Mesenchymal stem cell (in vitro differentiated cells and primary cell): ENCODE measurements at regions not wholly inside any gene's neighbourhood (a gene's known extent, or its start where the extent isn't known, plus 50 kb on each side); places are given as distances from the start of the nearest gene placed in this dataset.

Experiments
- DNase-seq: peaks from one replicate; pipeline ENCODE4 v3.0.0-alpha.2; 2013
- H2AFZ ChIP-seq: one replicate; pipeline ENCODE4 v1.6.1; 2013; ENCODE audit warnings: low read depth, mild to moderate bottlenecking, control low read depth, inconsistent platforms, low read length, moderate library complexity
- H2AK5ac ChIP-seq: 2 replicates; pipeline ENCODE4 v1.6.1; 2013; ENCODE audit warnings: low read length, moderate library complexity, mild to moderate bottlenecking, inconsistent platforms; ENCODE audit not compliant: severe bottlenecking
- H2BK120ac ChIP-seq: one replicate; pipeline ENCODE4 v1.6.1; 2013; ENCODE audit warnings: low read depth, mild to moderate bottlenecking, inconsistent platforms, low read length, moderate library complexity
- H2BK12ac ChIP-seq, 2 experiments: one replicate each; pipeline ENCODE4 v1.6.1; 2013; ENCODE audit warnings: inconsistent platforms in 2 of 2, low read length in 2 of 2, mild to moderate bottlenecking in 2 of 2, moderate library complexity in 2 of 2, control low read depth in 1 of 2
- H2BK15ac ChIP-seq: one replicate; pipeline ENCODE4 v1.6.1; 2013; ENCODE audit warnings: mild to moderate bottlenecking, low read depth, inconsistent platforms; ENCODE audit not compliant: poor library complexity, severe bottlenecking
- H2BK5ac ChIP-seq: 2 replicates; pipeline ENCODE4 v1.6.1; 2013; ENCODE audit warnings: low read depth, mild to moderate bottlenecking, low read length, control low read depth, inconsistent platforms; ENCODE audit not compliant: poor library complexity, severe bottlenecking
- H3K14ac ChIP-seq, 2 experiments: one replicate each; pipeline ENCODE4 v1.6.1; 2013; ENCODE audit warnings: inconsistent platforms in 2 of 2, low read length in 2 of 2, control low read depth in 1 of 2, mild to moderate bottlenecking in 1 of 2, moderate library complexity in 1 of 2
- H3K18ac ChIP-seq, 2 experiments: one replicate each; pipeline ENCODE4 v1.6.1; 2013; ENCODE audit warnings: inconsistent platforms in 2 of 2, low read length in 2 of 2, control low read depth in 1 of 2, low read depth in 1 of 2, mild to moderate bottlenecking in 1 of 2
- H3K23ac ChIP-seq, 2 experiments: one replicate each; pipeline ENCODE4 v1.6.1; 2013; ENCODE audit warnings: inconsistent platforms in 2 of 2, low read length in 2 of 2, mild to moderate bottlenecking in 2 of 2, moderate library complexity in 2 of 2, control low read depth in 1 of 2
- H3K27ac ChIP-seq: 2 replicates; pipeline ENCODE4 v1.5.1; 2013; ENCODE audit warnings: mild to moderate bottlenecking, moderate library complexity, low read length, control low read depth, inconsistent platforms; ENCODE audit not compliant: poor library complexity, severe bottlenecking
- H3K27me3 ChIP-seq, 2 experiments: 2 replicates each; pipeline versions ENCODE4 v1.6.1 to v1.7.0; 2013; ENCODE audit warnings: low read length in 2 of 2, mild to moderate bottlenecking in 2 of 2, moderate library complexity in 2 of 2, control low read depth in 1 of 2, inconsistent platforms in 1 of 2; ENCODE audit not compliant: control insufficient read depth in 1 of 2, insufficient read depth in 1 of 2
- H3K36me3 ChIP-seq, 2 experiments: 2 replicates each; pipeline versions ENCODE4 v1.6.1 to v1.7.0; 2013; ENCODE audit warnings: low read length in 2 of 2, control low read depth in 1 of 2, inconsistent platforms in 1 of 2, low read depth in 1 of 2, mild to moderate bottlenecking in 1 of 2; ENCODE audit not compliant: insufficient read depth in 2 of 2, control insufficient read depth in 1 of 2
- H3K4ac ChIP-seq, 2 experiments: one replicate each; pipeline ENCODE4 v1.6.1; 2013; ENCODE audit warnings: inconsistent platforms in 2 of 2, low read length in 2 of 2, mild to moderate bottlenecking in 2 of 2, moderate library complexity in 2 of 2, control low read depth in 1 of 2, low read depth in 1 of 2
- H3K4me1 ChIP-seq: 2 replicates; pipeline ENCODE4 v1.6.1; 2013; ENCODE audit warnings: low read depth, low read length, control low read depth; ENCODE audit not compliant: control insufficient read depth, insufficient read depth
- H3K4me2 ChIP-seq: 2 replicates; pipeline ENCODE4 v1.6.1; 2013; ENCODE audit warnings: low read length, mild to moderate bottlenecking, inconsistent platforms; ENCODE audit not compliant: poor library complexity, severe bottlenecking
- H3K4me3 ChIP-seq, 2 experiments: 2 replicates each; pipeline versions ENCODE4 v1.5.1 to v1.7.0; 2013; ENCODE audit warnings: low read length in 2 of 2, mild to moderate bottlenecking in 2 of 2, control low read depth in 1 of 2, low read depth in 1 of 2; ENCODE audit not compliant: insufficient read depth in 1 of 2
- H3K79me1 ChIP-seq: replicated peaks from 2 replicates; pipeline ENCODE4 v1.6.1; 2013; ENCODE audit warnings: mild to moderate bottlenecking, control low read depth, low read length, inconsistent platforms; ENCODE audit not compliant: poor library complexity, severe bottlenecking
- H3K9ac ChIP-seq: 2 replicates; pipeline ENCODE4 v1.7.0; 2013; ENCODE audit warnings: mild to moderate bottlenecking, low read length, moderate library complexity
- H3K9me3 ChIP-seq: 2 replicates; pipeline ENCODE4 v1.7.0; 2013; ENCODE audit warnings: mild to moderate bottlenecking, low read length; ENCODE audit not compliant: control insufficient read depth
- H4K8ac ChIP-seq: one replicate; pipeline ENCODE4 v1.6.1; 2013; ENCODE audit warnings: inconsistent platforms, mild to moderate bottlenecking, low read length, moderate library complexity
- H4K91ac ChIP-seq: one replicate; pipeline ENCODE4 v1.6.1; 2013; ENCODE audit warnings: mild to moderate bottlenecking, low read length, inconsistent platforms
- WGBS: methylation state at CpG from one replicate; pipeline ENCODE4 v1.1.7; 2013; ENCODE audit warnings: mixed read lengths; 5-methylcytosine and 5-hydroxymethylcytosine counted together

DNA sequence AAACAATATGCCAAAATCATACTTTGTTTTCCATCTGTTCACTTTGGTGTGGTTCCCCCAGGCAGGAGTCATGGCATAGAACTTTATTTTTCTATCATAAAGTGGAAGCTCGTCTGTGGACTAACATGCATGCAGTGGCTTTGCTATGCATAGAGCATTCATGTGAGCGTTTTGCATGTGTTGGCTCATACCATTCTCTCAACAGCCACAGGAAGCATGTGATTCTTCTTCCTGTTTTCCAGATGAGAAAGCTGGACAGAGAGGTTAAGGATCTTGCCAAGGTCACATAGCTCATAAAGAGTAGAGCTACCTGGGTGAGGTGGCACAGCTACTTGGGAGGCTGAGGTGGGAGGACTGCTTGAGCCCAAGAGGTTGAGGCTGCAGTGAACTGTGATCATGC is 123.4 kb upstream of the HDGFL1 start:
- no peak overlapping the region for H3K18ac ChIP-seq
- no peak overlapping the region for H2AK5ac ChIP-seq
- H4K8ac ChIP-seq = no peak overlapping the region
- H3K4me1 ChIP-seq = peaks cover 7% of the 10 kb centered on the region
- no peaks in the 10 kb centered on the region for H3K27me3 ChIP-seq
- no peak overlapping the region for H3K23ac ChIP-seq
- H3K9ac ChIP-seq = no peak overlapping the region
- no peak overlapping the region for H3K14ac ChIP-seq
- no peak overlapping the region for H3K4ac ChIP-seq
- H2BK12ac ChIP-seq = no peak overlapping the region
- H3K4me2 ChIP-seq = no peak overlapping the region
- no peak overlapping the region for H2AFZ ChIP-seq
- no peak for DNase-seq
- H2BK5ac ChIP-seq = no peak overlapping the region
- H4K91ac ChIP-seq = no peak overlapping the region
- no peak overlapping the region for H2BK15ac ChIP-seq
- no peak overlapping the region for H2BK120ac ChIP-seq
- no peaks in the 10 kb centered on the region for H3K79me1 ChIP-seq
- H3K9me3 ChIP-seq = no peaks in the 10 kb centered on the region
- 100% methylated on average over 2 of the region's 2 CpGs for WGBS
- H3K4me3 ChIP-seq = no peak overlapping the region
- H3K36me3 ChIP-seq = no peaks in the 10 kb centered on the region
- H3K27ac ChIP-seq = no peak overlapping the region

DNA sequence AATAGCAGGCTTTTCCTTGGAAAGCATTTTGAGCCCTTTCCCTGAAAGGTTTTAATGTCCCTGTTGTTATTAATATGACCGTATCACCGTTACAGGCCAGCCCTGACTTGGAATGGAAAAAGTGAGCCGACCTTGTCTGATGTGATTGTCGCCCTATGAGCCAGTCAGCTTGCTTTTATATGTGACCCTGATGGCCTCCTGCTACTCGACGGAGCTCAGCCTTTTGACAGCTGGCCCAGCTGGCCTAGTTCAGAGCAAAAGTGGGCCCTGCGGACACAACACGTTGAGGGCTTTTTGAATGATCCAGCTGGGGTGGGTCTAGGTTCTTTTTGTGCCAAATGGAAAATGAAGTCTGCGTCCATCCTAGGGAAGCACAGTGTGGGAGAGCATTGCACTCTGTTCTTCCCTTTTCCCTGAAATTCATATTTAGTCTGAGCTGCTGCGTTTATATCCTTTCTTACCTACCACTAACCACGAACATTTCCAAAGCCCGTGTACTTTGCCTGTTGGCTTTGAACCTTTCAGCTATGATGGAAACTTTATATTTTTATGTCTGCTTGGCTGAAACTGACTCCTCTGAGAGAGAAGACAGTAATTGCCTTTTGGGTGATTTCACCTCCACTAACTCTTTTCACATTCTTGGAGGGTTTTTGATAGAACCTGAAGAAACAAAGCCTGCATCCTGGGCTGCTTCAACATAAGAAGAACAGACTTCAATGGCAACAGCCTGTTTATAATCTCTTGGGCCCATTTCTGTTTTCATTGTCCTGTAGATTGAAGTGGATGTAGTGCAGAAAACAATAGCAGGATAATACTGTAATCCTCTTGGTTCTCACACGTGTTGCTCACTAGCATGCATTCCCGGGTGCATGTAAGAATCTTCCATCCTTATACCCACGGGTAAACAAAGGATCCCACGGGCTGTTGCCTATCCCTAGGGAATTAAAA is 121.8 kb upstream of the HDGFL1 start:
- Histone ChIP-seq H2BK5ac (no peak overlapping the region), H3K14ac (no peak overlapping the region), H3K4me3 (no peak overlapping the region), H3K9ac (no peak overlapping the region), H2BK120ac (no peak overlapping the region), H3K18ac (no peak overlapping the region), H3K9me3 (peaks cover 3% of the 10 kb centered on the region), H4K91ac (peak overlapping the region; percentile 23), H4K8ac (no peak overlapping the region), H3K4me2 (no peak overlapping the region), H3K23ac (no peak overlapping the region), H2BK12ac (peak overlapping the region in 1 of 2 experiments; percentile 68), H3K79me1 (no peaks in the 10 kb centered on the region), H2AK5ac (no peak overlapping the region), H2AFZ (no peak overlapping the region), H3K27me3 (no peaks in the 10 kb centered on the region), H3K4ac (no peak overlapping the region), H3K27ac (no peak overlapping the region), H3K4me1 (peaks cover 7% of the 10 kb centered on the region), H3K36me3 (no peaks in the 10 kb centered on the region), H2BK15ac (no peak overlapping the region)
- DNase-seq = no peak
- WGBS = 87% methylated on average over 9 of the region's 16 CpGs

DNA sequence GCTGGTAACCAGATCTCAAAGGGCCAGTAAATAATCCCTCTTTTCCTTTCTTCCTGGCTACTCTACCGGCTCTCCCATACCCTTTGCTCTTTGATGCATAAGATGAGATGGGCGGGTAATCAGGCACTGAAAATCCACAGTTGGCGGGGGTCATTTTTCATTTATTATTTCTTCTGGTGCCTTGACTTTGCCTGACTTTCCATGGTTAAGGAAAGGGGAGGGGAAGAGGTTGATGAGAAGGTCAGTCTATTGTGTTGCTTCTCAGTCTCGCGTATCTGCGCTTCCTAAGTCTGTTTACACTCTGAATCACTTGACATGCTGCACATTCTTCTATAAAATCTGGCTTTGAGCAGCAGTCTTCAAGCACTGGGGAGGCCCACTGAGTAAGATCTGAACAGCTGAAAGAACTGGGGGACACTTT is 121.1 kb upstream of the HDGFL1 start:
- Histone ChIP-seq H2BK12ac (no peak overlapping the region), H2BK120ac (no peak overlapping the region), H3K9ac (no peak overlapping the region), H2AK5ac (no peak overlapping the region), H3K18ac (no peak overlapping the region), H3K36me3 (no peaks in the 10 kb centered on the region), H3K4me1 (peaks cover 5% of the 10 kb centered on the region), H2AFZ (no peak overlapping the region), H3K27ac (peak overlapping the region; percentile 66), H3K4me2 (no peak overlapping the region), H4K91ac (no peak overlapping the region), H3K4ac (no peak overlapping the region), H3K27me3 (no peaks in the 10 kb centered on the region), H3K23ac (no peak overlapping the region), H2BK5ac (no peak overlapping the region), H3K4me3 (no peak overlapping the region), H3K9me3 (peaks cover 3% of the 10 kb centered on the region), H3K79me1 (no peaks in the 10 kb centered on the region), H3K14ac (no peak overlapping the region), H4K8ac (no peak overlapping the region), H2BK15ac (no peak overlapping the region)
- WGBS = 43% methylated on average over 1 of the region's 6 CpGs
- DNase-seq = peak; percentile 62

DNA sequence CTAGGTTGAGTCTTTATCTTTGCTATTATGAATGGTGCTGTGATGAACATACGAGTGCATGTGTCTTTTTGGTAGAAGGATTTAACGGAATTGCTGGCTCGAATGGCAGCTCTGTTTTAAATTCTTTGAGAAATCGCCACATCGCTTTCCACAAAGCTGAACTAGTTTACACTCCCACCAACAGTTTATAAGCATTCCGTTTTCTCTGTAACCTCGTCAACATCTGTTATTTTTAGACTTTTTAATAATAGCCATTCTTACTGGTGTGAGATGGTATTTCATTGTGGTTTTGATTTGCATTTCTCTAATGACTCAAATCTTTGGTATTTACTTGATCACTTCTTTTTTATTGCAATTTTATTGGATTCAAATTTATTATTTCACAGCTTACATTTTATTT is 117.4 kb upstream of the HDGFL1 start:
- H3K27me3 ChIP-seq = no peaks in the 10 kb centered on the region
- no peak overlapping the region for H3K27ac ChIP-seq
- H3K4me3 ChIP-seq = no peak overlapping the region
- H3K4ac ChIP-seq = no peak overlapping the region
- H2BK5ac ChIP-seq = no peak overlapping the region
- H3K18ac ChIP-seq = no peak overlapping the region
- no peaks in the 10 kb centered on the region for H3K79me1 ChIP-seq
- H3K36me3 ChIP-seq = no peaks in the 10 kb centered on the region
- no peak overlapping the region for H4K91ac ChIP-seq
- H3K9me3 ChIP-seq = peaks cover 10% of the 10 kb centered on the region
- H2AK5ac ChIP-seq = no peak overlapping the region
- H2BK120ac ChIP-seq = no peak overlapping the region
- H3K4me2 ChIP-seq = no peak overlapping the region
- no peak overlapping the region for H3K23ac ChIP-seq
- no peak overlapping the region for H3K9ac ChIP-seq
- peaks cover 5% of the 10 kb centered on the region for H3K4me1 ChIP-seq
- H2BK12ac ChIP-seq = no peak overlapping the region
- H4K8ac ChIP-seq = no peak overlapping the region
- no peak overlapping the region for H3K14ac ChIP-seq
- H2BK15ac ChIP-seq = no peak overlapping the region
- H2AFZ ChIP-seq = no peak overlapping the region
- no peak for DNase-seq
- 85% methylated on average over 4 of the region's 7 CpGs for WGBS
